RWPE2 (cell line): ENCODE measurements at regions not wholly inside any gene's neighbourhood (a gene's known extent, or its start where the extent isn't known, plus 50 kb on each side); places are given as distances from the start of the nearest gene placed in this dataset.

ENCODE experiments used
- ATAC-seq: fragments of 200-7000 bp; cut with Tn5 transposase; 3 replicates; pipeline ENCODE4 v1.9.1; 2021; ENCODE audit warnings: low read depth
- DNase-seq: peaks from one replicate; pipeline ENCODE4 v3.0.0-alpha.2; 2020; ENCODE audit warnings: low spot score
- H3K27ac ChIP-seq: fragments of 450-650 bp; 2 replicates; pipeline ENCODE4 v1.5.1; 2017; ENCODE audit warnings: mild to moderate bottlenecking; ENCODE audit not compliant: poor library complexity, severe bottlenecking
- H3K27me3 ChIP-seq: fragments of 250-450 bp; sonication (Bioruptor Pico); 2 replicates; pipeline ENCODE4 v1.5.1; 2021; ENCODE audit warnings: mild to moderate bottlenecking, moderate library complexity; ENCODE audit not compliant: insufficient read depth, poor library complexity, severe bottlenecking
- H3K36me3 ChIP-seq: fragments of 250-450 bp; sonication (Bioruptor Pico); 2 replicates; pipeline ENCODE4 v1.5.1; 2020; ENCODE audit warnings: low read depth, mild to moderate bottlenecking, moderate library complexity
- H3K4me1 ChIP-seq: fragments of 250-450 bp; sonication (Bioruptor Pico); 2 replicates; pipeline ENCODE4 v1.5.1; 2021; ENCODE audit warnings: mild to moderate bottlenecking, moderate library complexity; ENCODE audit not compliant: insufficient read depth, poor library complexity, severe bottlenecking
- H3K4me3 ChIP-seq: fragments of 250-450 bp; sonication (Bioruptor Pico); 2 replicates; pipeline ENCODE4 v1.5.1; 2021; ENCODE audit warnings: mild to moderate bottlenecking, moderate library complexity; ENCODE audit not compliant: severe bottlenecking
- H3K9me3 ChIP-seq: fragments of 250-450 bp; sonication (Bioruptor Pico); 2 replicates; pipeline ENCODE4 v1.5.1; 2021; ENCODE audit warnings: mild to moderate bottlenecking, moderate library complexity; ENCODE audit not compliant: severe bottlenecking
- TF ChIP-seq, protein P1 (sequence below): fragments of 450-650 bp; IDR thresholded peaks from one replicate; pipeline ENCODE4 v1.5.1; 2017; ENCODE audit warnings: mild to moderate bottlenecking, moderate library complexity; ENCODE audit not compliant: poor library complexity, severe bottlenecking

DNA sequence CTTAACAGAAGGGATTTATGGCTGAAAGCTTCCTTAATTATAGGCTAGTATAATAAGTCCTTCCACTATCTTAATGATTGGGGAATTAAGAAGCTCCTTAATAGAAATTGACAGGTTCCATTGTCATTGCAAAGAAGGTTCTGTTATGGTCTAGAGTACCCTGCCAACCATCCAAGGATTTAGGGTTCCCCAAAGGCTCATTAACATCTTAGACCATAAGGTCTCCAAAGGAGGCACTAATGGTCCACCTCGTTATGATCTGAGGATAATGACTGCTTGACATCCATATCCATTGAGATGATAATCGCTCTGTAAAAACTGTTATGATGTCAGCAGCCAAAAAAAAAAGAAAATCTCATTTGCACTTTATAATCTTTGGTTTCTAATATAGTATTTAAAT lies 441.6 kb downstream of the GBA3 start:
- TF ChIP-seq, protein P1, sequence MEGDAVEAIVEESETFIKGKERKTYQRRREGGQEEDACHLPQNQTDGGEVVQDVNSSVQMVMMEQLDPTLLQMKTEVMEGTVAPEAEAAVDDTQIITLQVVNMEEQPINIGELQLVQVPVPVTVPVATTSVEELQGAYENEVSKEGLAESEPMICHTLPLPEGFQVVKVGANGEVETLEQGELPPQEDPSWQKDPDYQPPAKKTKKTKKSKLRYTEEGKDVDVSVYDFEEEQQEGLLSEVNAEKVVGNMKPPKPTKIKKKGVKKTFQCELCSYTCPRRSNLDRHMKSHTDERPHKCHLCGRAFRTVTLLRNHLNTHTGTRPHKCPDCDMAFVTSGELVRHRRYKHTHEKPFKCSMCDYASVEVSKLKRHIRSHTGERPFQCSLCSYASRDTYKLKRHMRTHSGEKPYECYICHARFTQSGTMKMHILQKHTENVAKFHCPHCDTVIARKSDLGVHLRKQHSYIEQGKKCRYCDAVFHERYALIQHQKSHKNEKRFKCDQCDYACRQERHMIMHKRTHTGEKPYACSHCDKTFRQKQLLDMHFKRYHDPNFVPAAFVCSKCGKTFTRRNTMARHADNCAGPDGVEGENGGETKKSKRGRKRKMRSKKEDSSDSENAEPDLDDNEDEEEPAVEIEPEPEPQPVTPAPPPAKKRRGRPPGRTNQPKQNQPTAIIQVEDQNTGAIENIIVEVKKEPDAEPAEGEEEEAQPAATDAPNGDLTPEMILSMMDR: no peak
- DNase-seq (no peak), ATAC-seq (no peak)

DNA sequence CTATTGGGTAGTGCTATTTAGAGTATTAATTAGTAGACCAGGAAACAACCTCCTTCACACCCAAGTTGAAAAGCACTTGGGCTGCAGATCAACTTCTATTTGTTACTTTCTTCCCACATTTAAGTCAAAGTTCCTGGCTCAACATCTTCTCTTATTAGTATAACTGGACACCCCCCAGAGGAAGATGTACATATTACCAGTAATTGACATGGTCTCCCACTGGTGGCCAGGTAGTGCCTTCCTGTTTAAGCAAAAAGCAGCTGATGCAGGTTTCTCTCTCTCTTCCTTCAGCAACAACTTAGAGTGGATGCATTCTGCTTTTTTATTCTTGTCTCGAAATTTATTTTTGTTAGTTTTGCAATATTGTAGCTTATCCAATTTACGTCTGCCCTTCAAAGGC lies 438.1 kb downstream of the GBA3 start:
- TF ChIP-seq, protein P1: peak; percentile 18
- no peak for ATAC-seq
- DNase-seq: no peak

More for the DNA sequence above, 441.6 kb downstream of the GBA3 start:
- H3K4me3 ChIP-seq: no peak overlapping the region
- no peaks in the 10 kb centered on the region for H3K9me3 ChIP-seq
- H3K27me3 ChIP-seq: no peaks in the 10 kb centered on the region
- H3K4me1 ChIP-seq: no peaks in the 10 kb centered on the region
- H3K36me3 ChIP-seq: no peaks in the 10 kb centered on the region
- no peak overlapping the region for H3K27ac ChIP-seq

DNA sequence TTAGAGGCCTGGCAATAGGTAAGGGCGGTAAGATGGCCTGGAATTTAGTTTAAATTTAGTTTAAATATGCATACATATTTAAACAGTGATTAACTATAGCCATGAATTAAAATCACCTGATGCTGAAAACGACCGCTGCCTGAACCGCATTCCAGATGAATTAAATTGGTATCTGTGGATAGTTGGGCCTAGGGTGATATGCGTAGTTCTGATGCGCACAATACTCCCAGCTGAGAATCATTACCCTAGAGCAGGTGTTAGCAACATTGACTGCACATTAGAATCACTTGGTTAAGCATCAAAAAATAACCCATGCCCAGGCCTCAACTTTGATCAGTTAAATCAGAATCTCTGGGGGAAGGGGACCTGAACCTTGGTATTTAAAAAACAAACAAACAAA lies 432.4 kb downstream of the GBA3 start:
- H3K9me3 ChIP-seq: no peaks in the 10 kb centered on the region
- no peak overlapping the region for H3K27ac ChIP-seq
- ATAC-seq (no peak), DNase-seq (no peak)
- TF ChIP-seq, protein P1: no peak
- no peak overlapping the region for H3K4me3 ChIP-seq
- H3K36me3 ChIP-seq: no peaks in the 10 kb centered on the region
- no peaks in the 10 kb centered on the region for H3K4me1 ChIP-seq
- H3K27me3 ChIP-seq: no peaks in the 10 kb centered on the region

More for the DNA sequence above, 438.1 kb downstream of the GBA3 start:
- no peaks in the 10 kb centered on the region for H3K36me3 ChIP-seq
- no peaks in the 10 kb centered on the region for H3K4me1 ChIP-seq
- H3K9me3 ChIP-seq: no peaks in the 10 kb centered on the region
- H3K4me3 ChIP-seq: no peak overlapping the region
- no peaks in the 10 kb centered on the region for H3K27me3 ChIP-seq
- H3K27ac ChIP-seq: no peak overlapping the region

DNA sequence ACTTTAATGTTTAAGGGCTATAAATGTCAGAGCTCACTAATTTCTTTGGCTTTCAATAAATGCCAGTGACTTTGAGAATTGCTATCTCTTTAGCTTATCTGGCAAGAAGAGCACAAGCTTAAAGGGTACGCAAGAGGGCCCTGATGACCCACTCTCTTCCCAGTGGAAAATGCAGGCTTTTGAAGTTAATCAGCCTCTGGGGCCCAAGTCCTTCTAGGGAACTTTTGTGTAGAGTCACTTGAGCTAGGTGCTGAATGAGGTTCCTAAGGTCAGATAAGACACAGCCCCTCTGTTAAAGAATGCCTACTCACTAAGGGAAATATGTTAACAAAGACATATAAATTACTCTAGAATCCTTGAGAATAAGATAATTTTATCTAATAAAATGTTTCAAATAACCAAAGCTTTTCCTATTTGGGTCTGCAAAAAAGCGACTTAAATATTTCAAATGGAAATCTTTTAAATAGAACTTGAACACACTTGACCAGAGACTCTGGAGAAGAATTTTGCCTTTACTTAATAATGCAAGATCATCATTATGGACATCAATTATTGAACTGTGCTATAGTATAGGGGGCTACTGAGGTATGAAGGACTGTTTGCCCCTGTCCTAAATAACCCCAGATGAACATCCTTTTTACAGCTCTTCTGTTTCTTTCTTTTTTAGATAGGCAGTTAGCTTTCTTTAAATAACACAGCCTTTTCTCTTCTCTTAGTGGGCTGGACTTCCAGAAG lies 430.1 kb downstream of the GBA3 start:
- no peak overlapping the region for H3K4me3 ChIP-seq
- no peaks in the 10 kb centered on the region for H3K27me3 ChIP-seq
- H3K36me3 ChIP-seq: no peaks in the 10 kb centered on the region
- no peak overlapping the region for H3K27ac ChIP-seq
- TF ChIP-seq, protein P1: no peak
- ATAC-seq (no peak), DNase-seq (no peak)
- no peaks in the 10 kb centered on the region for H3K4me1 ChIP-seq
- no peaks in the 10 kb centered on the region for H3K9me3 ChIP-seq

DNA sequence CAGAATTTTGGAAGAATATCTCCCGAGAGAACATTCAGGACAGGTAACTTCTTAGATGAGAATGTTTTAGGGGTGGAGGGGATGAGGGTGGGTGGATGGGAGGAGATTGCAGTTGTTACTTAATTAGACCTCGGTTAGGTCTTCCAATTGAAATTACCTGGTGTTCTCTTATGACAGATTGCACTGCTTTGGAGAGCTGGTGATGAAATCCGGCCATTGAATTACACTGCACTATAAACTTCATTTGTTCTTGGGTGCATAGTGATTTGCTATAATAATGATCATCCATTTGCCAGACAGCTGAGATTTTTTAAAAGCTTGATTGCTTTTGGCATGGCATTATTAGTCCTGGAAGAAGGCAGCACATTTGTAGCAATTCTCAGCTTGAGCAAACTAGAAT lies 427.6 kb downstream of the GBA3 start:
- Histone ChIP-seq H3K27ac (no peak overlapping the region), H3K36me3 (no peaks in the 10 kb centered on the region), H3K4me3 (no peak overlapping the region), H3K9me3 (no peaks in the 10 kb centered on the region), H3K27me3 (peaks cover 4% of the 10 kb centered on the region), H3K4me1 (no peaks in the 10 kb centered on the region)
- TF ChIP-seq, protein P1: no peak
- no peak for ATAC-seq
- DNase-seq: no peak
